Fibroblast of lung (primary cell): ENCODE measurements at regions not wholly inside any gene's neighbourhood (a gene's known extent, or its start where the extent isn't known, plus 50 kb on each side); places are given as distances from the start of the nearest gene placed in this dataset.

Experiments used
- DNase-seq, 2 donors: peaks; one replicate each; pipeline versions ENCODE4 v3.0.0 to v3.0.0-alpha.2; 2010; ENCODE audit warnings: low read depth in 2 of 2
- H2AFZ ChIP-seq: 2 replicates; pipeline ENCODE4 v1.5.1; 2012; ENCODE audit warnings: low read length, control low read depth, inconsistent platforms
- H3K27ac ChIP-seq: 2 replicates; pipeline ENCODE4 v1.5.1; 2011; ENCODE audit warnings: low read length, control low read depth; ENCODE audit not compliant: insufficient read depth
- H3K27me3 ChIP-seq: 2 replicates; pipeline ENCODE4 v1.5.1; 2011; ENCODE audit warnings: mild to moderate bottlenecking, low read length; ENCODE audit not compliant: control insufficient read depth, insufficient read depth
- H3K36me3 ChIP-seq: 2 replicates; pipeline ENCODE4 v1.5.1; 2011; ENCODE audit warnings: low read length; ENCODE audit not compliant: control insufficient read depth, insufficient read depth
- H3K4me1 ChIP-seq: 2 replicates; pipeline ENCODE4 v1.5.1; 2011; ENCODE audit warnings: low read length; ENCODE audit not compliant: control insufficient read depth, insufficient read depth; ENCODE audit errors: extremely low read depth
- H3K4me2 ChIP-seq: 2 replicates; pipeline ENCODE4 v1.5.1; 2011; ENCODE audit warnings: low read length, control low read depth; ENCODE audit not compliant: insufficient read depth; ENCODE audit errors: extremely low read depth
- H3K4me3 ChIP-seq, 4 experiments: fragments of 200-600 bp in 1 of 4; sonication (generic) in 1 of 4; replicated peaks in 1 of 4; 2 replicates each; pipeline ENCODE4 v1.5.1; 2011 to 2016; ENCODE audit warnings: low read length in 4 of 4, low read depth in 3 of 4, mild to moderate bottlenecking in 3 of 4, control low read depth in 2 of 4, inconsistent platforms in 1 of 4, mixed read lengths in 1 of 4; ENCODE audit not compliant: insufficient read depth in 1 of 4; ENCODE audit errors: control extremely low read depth in 1 of 4
- H3K79me2 ChIP-seq: 2 replicates; pipeline ENCODE4 v1.5.1; 2012; ENCODE audit warnings: mild to moderate bottlenecking, low read length, inconsistent platforms; ENCODE audit not compliant: control insufficient read depth, insufficient read depth
- H3K9ac ChIP-seq: 2 replicates; pipeline ENCODE4 v1.5.1; 2011; ENCODE audit warnings: mild to moderate bottlenecking, low read length, control low read depth; ENCODE audit not compliant: insufficient read depth
- H3K9me3 ChIP-seq: 2 replicates; pipeline ENCODE4 v1.5.1; 2012; ENCODE audit warnings: low read depth, low read length; ENCODE audit not compliant: control insufficient read depth, insufficient read depth
- H4K20me1 ChIP-seq: 2 replicates; pipeline ENCODE4 v1.5.1; 2011; ENCODE audit warnings: low read length; ENCODE audit not compliant: control insufficient read depth, insufficient read depth; ENCODE audit errors: extremely low read depth
- EZH2 ChIP-seq: IDR thresholded peaks from 2 replicates; pipeline ENCODE4 v1.5.1; 2012; ENCODE audit warnings: low read length, control low read depth, mild to moderate bottlenecking; ENCODE audit errors: missing control alignments
- TF ChIP-seq, protein P1 (sequence below), 2 donors: IDR thresholded peaks in 1 of 2; conservative IDR thresholded peaks in 1 of 2; 1 replicate in 1 of 2; 2 replicates in 1 of 2; pipeline ENCODE4 v1.5.1; 2011 to 2012; ENCODE audit warnings: low read length in 2 of 2, control low read depth in 1 of 2, inconsistent platforms in 1 of 2, low read depth in 1 of 2, mild to moderate bottlenecking in 1 of 2

- peak in 1 of 2 donors; percentile 1 for DNase-seq
- Histone ChIP-seq H3K4me3 (no peak overlapping the region), H3K4me2 (no peak overlapping the region), H3K4me1 (no peaks in the 10 kb centered on the region), H2AFZ (no peak overlapping the region), H3K9me3 (no peaks in the 10 kb centered on the region), H3K79me2 (no peaks in the 10 kb centered on the region), H3K27ac (no peak overlapping the region), H4K20me1 (no peaks in the 10 kb centered on the region), H3K27me3 (no peaks in the 10 kb centered on the region), H3K9ac (no peak overlapping the region), H3K36me3 (no peaks in the 10 kb centered on the region)
- no peak for TF ChIP-seq EZH2
- TF ChIP-seq, protein P1, sequence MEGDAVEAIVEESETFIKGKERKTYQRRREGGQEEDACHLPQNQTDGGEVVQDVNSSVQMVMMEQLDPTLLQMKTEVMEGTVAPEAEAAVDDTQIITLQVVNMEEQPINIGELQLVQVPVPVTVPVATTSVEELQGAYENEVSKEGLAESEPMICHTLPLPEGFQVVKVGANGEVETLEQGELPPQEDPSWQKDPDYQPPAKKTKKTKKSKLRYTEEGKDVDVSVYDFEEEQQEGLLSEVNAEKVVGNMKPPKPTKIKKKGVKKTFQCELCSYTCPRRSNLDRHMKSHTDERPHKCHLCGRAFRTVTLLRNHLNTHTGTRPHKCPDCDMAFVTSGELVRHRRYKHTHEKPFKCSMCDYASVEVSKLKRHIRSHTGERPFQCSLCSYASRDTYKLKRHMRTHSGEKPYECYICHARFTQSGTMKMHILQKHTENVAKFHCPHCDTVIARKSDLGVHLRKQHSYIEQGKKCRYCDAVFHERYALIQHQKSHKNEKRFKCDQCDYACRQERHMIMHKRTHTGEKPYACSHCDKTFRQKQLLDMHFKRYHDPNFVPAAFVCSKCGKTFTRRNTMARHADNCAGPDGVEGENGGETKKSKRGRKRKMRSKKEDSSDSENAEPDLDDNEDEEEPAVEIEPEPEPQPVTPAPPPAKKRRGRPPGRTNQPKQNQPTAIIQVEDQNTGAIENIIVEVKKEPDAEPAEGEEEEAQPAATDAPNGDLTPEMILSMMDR (conservative IDR thresholded peaks at IDR 0.05 in 1 of 2, IDR thresholded peaks at IDR 0.05 in 1 of 2; ENCODE audit: low read depth in 1 of 2, low read length in 2 of 2), result no peak
Observed at GRCh38 chr12:86959766-86960458, 703.7 kb upstream of the MGAT4C start.

DNA sequence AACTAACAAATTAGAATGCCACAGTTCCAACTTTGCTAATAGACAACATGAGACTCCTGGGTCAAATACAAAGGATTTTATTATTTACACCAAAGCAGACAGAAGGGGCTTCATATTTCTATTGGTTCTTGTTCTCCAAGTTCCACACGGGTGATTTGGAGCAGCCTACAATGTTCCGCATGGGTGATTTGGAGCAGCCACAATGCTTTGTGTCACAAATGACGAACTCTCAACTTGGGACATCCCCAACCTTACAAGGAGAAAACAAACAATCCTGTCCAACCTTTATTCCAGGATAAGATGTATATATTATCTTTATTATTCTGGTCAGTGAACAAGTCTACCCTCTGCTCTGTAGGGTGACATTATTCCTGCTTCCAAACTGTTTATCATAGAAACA is 694.3 kb upstream of the MGAT4C start:
- Histone ChIP-seq H2AFZ (no peak overlapping the region), H3K36me3 (no peaks in the 10 kb centered on the region), H3K4me3 (no peak overlapping the region), H4K20me1 (no peaks in the 10 kb centered on the region), H3K9me3 (no peaks in the 10 kb centered on the region), H3K27me3 (no peaks in the 10 kb centered on the region), H3K27ac (no peak overlapping the region), H3K79me2 (no peaks in the 10 kb centered on the region), H3K4me2 (no peak overlapping the region), H3K9ac (no peak overlapping the region), H3K4me1 (no peaks in the 10 kb centered on the region)
- TF ChIP-seq, protein P1 (conservative IDR thresholded peaks at IDR 0.05 in 1 of 2, IDR thresholded peaks at IDR 0.05 in 1 of 2; ENCODE audit: low read depth in 1 of 2, low read length in 2 of 2), result no peak
- TF ChIP-seq EZH2, result no peak
- no peak for DNase-seq

DNA sequence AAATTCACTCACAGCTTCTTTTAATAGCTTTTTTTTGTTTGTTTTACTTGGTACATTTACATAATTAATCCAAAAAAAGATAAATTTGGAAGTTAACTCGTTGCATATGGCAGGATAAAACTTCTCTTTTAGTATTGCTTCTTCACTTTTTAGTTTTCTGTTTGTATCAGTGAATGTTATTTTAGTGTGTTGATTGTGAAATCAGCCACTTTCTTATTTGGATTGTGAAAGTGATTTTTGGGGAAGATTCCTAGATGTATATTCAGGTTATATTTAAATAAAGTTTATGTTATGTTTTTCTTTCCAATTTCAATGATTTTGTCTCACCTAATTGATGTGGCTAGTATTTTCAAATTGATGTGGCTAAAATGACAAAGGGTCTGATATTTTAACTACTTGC is 693.9 kb upstream of the MGAT4C start:
- no peak for TF ChIP-seq EZH2
- TF ChIP-seq, protein P1 (conservative IDR thresholded peaks at IDR 0.05 in 1 of 2, IDR thresholded peaks at IDR 0.05 in 1 of 2; ENCODE audit: low read depth in 1 of 2, low read length in 2 of 2), result no peak
- Histone ChIP-seq H3K27me3 (no peaks in the 10 kb centered on the region), H3K9ac (no peak overlapping the region), H3K4me1 (no peaks in the 10 kb centered on the region), H3K4me3 (no peak overlapping the region), H3K4me2 (no peak overlapping the region), H3K27ac (no peak overlapping the region), H3K79me2 (no peaks in the 10 kb centered on the region), H3K36me3 (no peaks in the 10 kb centered on the region), H2AFZ (no peak overlapping the region), H3K9me3 (no peaks in the 10 kb centered on the region), H4K20me1 (no peaks in the 10 kb centered on the region)
- peak in 1 of 2 donors; percentile 11 for DNase-seq
